Neural crest cell (in vitro differentiated cells): ENCODE measurements at regions not wholly inside any gene's neighbourhood (a gene's known extent, or its start where the extent isn't known, plus 50 kb on each side); places are given as distances from the start of the nearest gene placed in this dataset.
"Not testable (repeated sequence)": the region's sequence is repeated elsewhere in the genome, so short reads cannot be mapped to it uniquely, and the experiment has no call there.

Experiments used
- DNase-seq: peaks from one replicate; pipeline ENCODE4 v3.0.0; 2021; ENCODE audit warnings: low read depth, mixed read lengths, low spot score
- H3K27ac Mint-ChIP-seq: one replicate; pipeline ENCODE4 v1.8.0; 2021; ENCODE audit warnings: mild to moderate bottlenecking, mixed read lengths; ENCODE audit not compliant: unreplicated experiment
- H3K27me3 Mint-ChIP-seq: 2 replicates; pipeline ENCODE4 v1.8.0; 2021; ENCODE audit warnings: low read depth, mild to moderate bottlenecking, mixed read lengths
- H3K36me3 Mint-ChIP-seq: 2 replicates; pipeline ENCODE4 v1.8.0; 2021; ENCODE audit warnings: low read depth, mild to moderate bottlenecking, mixed read lengths
- H3K4me1 Mint-ChIP-seq: 2 replicates; pipeline ENCODE4 v1.8.0; 2021; ENCODE audit warnings: mixed read lengths
- H3K4me3 Mint-ChIP-seq: one replicate; pipeline ENCODE4 v1.8.0; 2021; ENCODE audit warnings: mild to moderate bottlenecking, mixed read lengths
- H3K9me3 Mint-ChIP-seq: 2 replicates; pipeline ENCODE4 v1.8.0; 2021; ENCODE audit warnings: mixed read lengths
- CTCF ChIP-seq: fragments of 200-600 bp; sonication (generic); conservative IDR thresholded peaks from 2 replicates; pipeline ENCODE4 v1.5.0; 2021; ENCODE audit warnings: antibody characterized with exemption, mild to moderate bottlenecking

GRCh38 chr1:195173753-195174152 lies 1434.5 kb downstream of the KCNT2 start:
- Mint-ChIP-seq H3K27me3 (no peaks in the 10 kb centered on the region), H3K9me3 (peaks cover 2% of the 10 kb centered on the region), H3K36me3 (no peaks in the 10 kb centered on the region), H3K4me3 (no peak overlapping the region), H3K27ac (no peak overlapping the region), H3K4me1 (no peaks in the 10 kb centered on the region)
- TF ChIP-seq CTCF = no peak
- DNase-seq = no peak

GRCh38 chr1:195159795-195160194 lies 1448.4 kb downstream of the KCNT2 start:
- H3K4me3 Mint-ChIP-seq, H3K27ac Mint-ChIP-seq, H3K9me3 Mint-ChIP-seq, H3K4me1 Mint-ChIP-seq, DNase-seq, H3K27me3 Mint-ChIP-seq, H3K36me3 Mint-ChIP-seq: not testable (repeated sequence)

- no peak for TF ChIP-seq CTCF
- H3K4me3 Mint-ChIP-seq = no peak overlapping the region
- no peak for DNase-seq
Observed at GRCh38 chr1:195158091-195158490, 1450.1 kb downstream of the KCNT2 start.

GRCh38 chr1:195153107-195153506 lies 1455.1 kb downstream of the KCNT2 start:
- no peaks in the 10 kb centered on the region for H3K9me3 Mint-ChIP-seq
- DNase-seq = no peak
- TF ChIP-seq CTCF = no peak
- H3K4me1 Mint-ChIP-seq = no peaks in the 10 kb centered on the region
- no peak overlapping the region for H3K27ac Mint-ChIP-seq
- H3K27me3 Mint-ChIP-seq = no peaks in the 10 kb centered on the region
- H3K36me3 Mint-ChIP-seq = no peaks in the 10 kb centered on the region
- H3K4me3 Mint-ChIP-seq = no peak overlapping the region

More at GRCh38 chr1:195158091-195158490, 1450.1 kb downstream of the KCNT2 start:
- Mint-ChIP-seq H3K27ac (no peak overlapping the region), H3K4me1 (peaks cover 6% of the 10 kb centered on the region), H3K27me3 (no peaks in the 10 kb centered on the region), H3K9me3 (no peaks in the 10 kb centered on the region), H3K36me3 (no peaks in the 10 kb centered on the region)

- no peaks in the 10 kb centered on the region for H3K4me1 Mint-ChIP-seq
Observed at GRCh38 chr1:195150768-195151167, 1457.5 kb downstream of the KCNT2 start.

GRCh38 chr1:195141294-195141693 lies 1466.9 kb downstream of the KCNT2 start:
- TF ChIP-seq CTCF = no peak
- Mint-ChIP-seq H3K4me3 (no peak overlapping the region), H3K4me1 (no peaks in the 10 kb centered on the region), H3K27me3 (no peaks in the 10 kb centered on the region), H3K36me3 (no peaks in the 10 kb centered on the region), H3K27ac (no peak overlapping the region), H3K9me3 (peaks cover 4% of the 10 kb centered on the region)
- no peak for DNase-seq

More at GRCh38 chr1:195150768-195151167, 1457.5 kb downstream of the KCNT2 start:
- H3K4me3 Mint-ChIP-seq = no peak overlapping the region
- DNase-seq = no peak
- no peak overlapping the region for H3K27ac Mint-ChIP-seq
- H3K36me3 Mint-ChIP-seq = no peaks in the 10 kb centered on the region
- H3K9me3 Mint-ChIP-seq = no peaks in the 10 kb centered on the region
- no peaks in the 10 kb centered on the region for H3K27me3 Mint-ChIP-seq
- no peak for TF ChIP-seq CTCF
